Ascending aorta (tissue), 2 donors: ENCODE measurements at regions not wholly inside any gene's neighbourhood (a gene's known extent, or its start where the extent isn't known, plus 50 kb on each side); places are given as distances from the start of the nearest gene placed in this dataset.

ENCODE experiments used
- DNase-seq, 2 donors: peaks; one replicate each; pipeline ENCODE4 v3.0.0-alpha.2; 2019; ENCODE audit warnings: low spot score in 2 of 2
- H3K27ac ChIP-seq, 2 donors: fragments of 200-600 bp; sonication (generic); one replicate each; pipeline ENCODE4 v1.5.1; 2016 to 2017; ENCODE audit warnings: mild to moderate bottlenecking in 1 of 2
- H3K27me3 ChIP-seq: fragments of 200-600 bp; sonication (generic); one replicate; pipeline ENCODE4 v1.5.1; 2017
- H3K36me3 ChIP-seq, 2 donors: fragments of 200-600 bp; sonication (generic); one replicate each; pipeline ENCODE4 v1.5.1; 2016
- H3K4me1 ChIP-seq, 2 donors: fragments of 200-600 bp; sonication (generic); one replicate each; pipeline ENCODE4 v1.5.1; 2016 to 2017; ENCODE audit warnings: mild to moderate bottlenecking in 1 of 2
- H3K4me3 ChIP-seq, 2 donors: fragments of 200-600 bp; sonication (generic); one replicate each; pipeline ENCODE4 v1.5.1; 2016 to 2017; ENCODE audit warnings: mild to moderate bottlenecking in 1 of 2
- H3K9me3 ChIP-seq, 2 donors: fragments of 200-600 bp; sonication (generic); one replicate each; pipeline ENCODE4 v1.5.1; 2016
- intact Hi-C: fragments of 100-400 bp; cut with DNase I; formaldehyde crosslinking; loops from one replicate; pipeline ENCODE4 v1.15.1; 2023
- TF ChIP-seq, protein P1 (sequence below), 3 experiments: fragments of 200-600 bp in 2 of 3; fragments of 450-650 bp in 1 of 3; sonication (generic) in 2 of 3; IDR thresholded peaks; one replicate each; pipeline ENCODE4 v1.5.1; 2016 to 2019; ENCODE audit warnings: antibody characterized with exemption in 3 of 3, mild to moderate bottlenecking in 1 of 3, moderate library complexity in 1 of 3

DNA sequence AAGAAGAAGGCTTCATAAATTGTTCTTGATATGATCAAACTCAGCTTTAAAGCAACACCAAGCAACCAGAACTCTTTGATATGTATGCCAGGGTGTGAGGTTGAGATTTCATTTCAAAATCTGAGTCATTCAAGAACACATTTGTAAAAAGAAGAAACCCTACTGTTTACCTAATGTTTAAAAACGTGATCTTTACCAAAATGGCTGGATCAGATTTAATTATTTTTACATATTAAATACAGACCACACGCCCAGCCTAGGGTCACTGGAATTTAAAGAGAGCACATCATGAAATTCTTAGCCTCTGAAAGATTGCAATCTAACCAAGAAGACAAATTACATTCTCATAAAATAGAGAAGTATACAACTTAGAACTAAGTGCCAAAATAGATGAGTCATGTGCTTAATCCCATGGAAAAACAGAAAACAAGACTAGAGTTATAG lies 206.8 kb upstream of the SMLR1 start:
- Histone ChIP-seq H3K27me3 (no peaks in the 10 kb centered on the region), H3K4me1 (no peaks in the 10 kb centered on the region), H3K9me3 (no peaks in the 10 kb centered on the region), H3K27ac (no peak overlapping the region), H3K36me3 (no peaks in the 10 kb centered on the region), H3K4me3 (no peak overlapping the region)
- intact Hi-C loops = no loop called here
- DNase-seq = no peak
- TF ChIP-seq, protein P1, sequence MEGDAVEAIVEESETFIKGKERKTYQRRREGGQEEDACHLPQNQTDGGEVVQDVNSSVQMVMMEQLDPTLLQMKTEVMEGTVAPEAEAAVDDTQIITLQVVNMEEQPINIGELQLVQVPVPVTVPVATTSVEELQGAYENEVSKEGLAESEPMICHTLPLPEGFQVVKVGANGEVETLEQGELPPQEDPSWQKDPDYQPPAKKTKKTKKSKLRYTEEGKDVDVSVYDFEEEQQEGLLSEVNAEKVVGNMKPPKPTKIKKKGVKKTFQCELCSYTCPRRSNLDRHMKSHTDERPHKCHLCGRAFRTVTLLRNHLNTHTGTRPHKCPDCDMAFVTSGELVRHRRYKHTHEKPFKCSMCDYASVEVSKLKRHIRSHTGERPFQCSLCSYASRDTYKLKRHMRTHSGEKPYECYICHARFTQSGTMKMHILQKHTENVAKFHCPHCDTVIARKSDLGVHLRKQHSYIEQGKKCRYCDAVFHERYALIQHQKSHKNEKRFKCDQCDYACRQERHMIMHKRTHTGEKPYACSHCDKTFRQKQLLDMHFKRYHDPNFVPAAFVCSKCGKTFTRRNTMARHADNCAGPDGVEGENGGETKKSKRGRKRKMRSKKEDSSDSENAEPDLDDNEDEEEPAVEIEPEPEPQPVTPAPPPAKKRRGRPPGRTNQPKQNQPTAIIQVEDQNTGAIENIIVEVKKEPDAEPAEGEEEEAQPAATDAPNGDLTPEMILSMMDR (IDR thresholded peaks at IDR 0.05) = no peak

DNA sequence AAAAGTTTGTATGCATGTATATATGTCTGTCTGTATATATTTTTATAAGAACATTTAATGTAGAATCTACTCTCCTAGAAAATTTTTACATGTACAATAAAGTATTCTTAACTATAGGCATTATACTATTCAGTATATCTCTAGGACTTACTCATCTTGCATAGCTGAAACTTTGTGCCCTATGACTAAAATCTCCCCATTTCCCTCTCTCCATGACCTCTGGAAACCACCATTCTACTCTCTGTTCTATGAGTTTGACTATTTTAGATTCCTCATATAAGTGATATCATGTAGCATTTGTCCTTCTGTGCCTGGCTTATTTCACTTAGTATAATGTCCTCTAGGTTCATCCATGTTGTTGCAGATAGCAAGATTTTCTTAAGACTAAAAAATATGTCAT lies 205.1 kb upstream of the SMLR1 start:
- Histone ChIP-seq H3K27ac (no peak overlapping the region), H3K27me3 (no peaks in the 10 kb centered on the region), H3K36me3 (no peaks in the 10 kb centered on the region), H3K4me3 (no peak overlapping the region), H3K9me3 (no peaks in the 10 kb centered on the region), H3K4me1 (no peaks in the 10 kb centered on the region)
- no peak for DNase-seq
- TF ChIP-seq, protein P1 (IDR thresholded peaks at IDR 0.05) = no peak
- intact Hi-C loops = no loop called here

DNA sequence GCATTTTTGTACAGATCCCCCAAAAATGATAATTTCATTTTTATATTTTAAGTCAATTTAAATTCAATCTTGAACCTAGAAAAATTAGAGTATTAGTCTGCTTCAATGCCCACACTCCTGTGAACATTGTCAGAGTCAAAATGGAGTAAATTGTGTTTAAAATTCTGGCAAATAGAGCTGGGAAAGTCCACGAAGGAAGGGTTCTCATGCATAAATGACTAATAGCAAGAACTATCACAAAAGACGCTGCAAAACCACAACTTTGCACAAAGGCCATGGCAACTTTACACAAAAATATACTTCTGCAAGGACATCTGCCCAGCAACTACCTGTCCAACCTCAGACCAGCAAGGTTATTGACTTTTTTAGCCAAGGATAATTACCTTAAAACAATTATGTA lies 203.2 kb upstream of the SMLR1 start:
- TF ChIP-seq, protein P1 (IDR thresholded peaks at IDR 0.05) = no peak
- H3K36me3 ChIP-seq = no peaks in the 10 kb centered on the region
- no peaks in the 10 kb centered on the region for H3K9me3 ChIP-seq
- no peaks in the 10 kb centered on the region for H3K4me1 ChIP-seq
- H3K27me3 ChIP-seq = no peaks in the 10 kb centered on the region
- no peak overlapping the region for H3K4me3 ChIP-seq
- no peak for DNase-seq
- intact Hi-C loops = no loop called here
- H3K27ac ChIP-seq = no peak overlapping the region

DNA sequence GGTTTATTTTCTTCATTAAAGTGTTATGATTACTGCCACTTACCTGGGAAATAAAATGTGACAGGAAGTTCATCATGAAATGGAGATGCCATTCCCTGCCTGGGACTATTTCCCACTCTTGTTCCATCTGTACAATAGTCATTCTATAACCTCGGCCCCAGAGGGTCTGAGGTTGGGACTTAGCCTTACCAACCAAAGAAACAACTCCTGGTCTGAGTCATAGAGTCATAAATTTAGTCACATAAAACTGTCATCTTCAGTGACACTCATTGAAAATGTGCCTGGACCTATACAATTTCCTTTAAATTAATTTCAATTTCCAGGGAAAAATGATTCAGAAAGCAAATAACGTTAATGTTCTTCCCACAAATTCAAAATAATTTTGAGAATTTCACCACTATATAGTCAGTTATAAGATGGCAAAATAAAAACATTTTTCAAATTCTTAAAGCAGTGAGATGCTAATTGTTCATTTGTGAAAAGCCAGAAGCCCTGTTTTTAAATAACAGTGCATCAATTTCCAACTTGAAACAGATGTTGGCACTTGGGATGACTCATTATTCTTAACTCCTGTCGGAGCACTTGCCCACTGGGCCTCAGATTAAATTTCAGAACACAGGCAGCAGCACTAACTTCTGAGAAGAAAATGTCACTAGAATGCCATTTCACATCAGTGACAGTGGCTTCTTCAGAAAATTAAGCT lies 201.2 kb upstream of the SMLR1 start:
- TF ChIP-seq, protein P1 (IDR thresholded peaks at IDR 0.05) = no peak
- Histone ChIP-seq H3K9me3 (no peaks in the 10 kb centered on the region), H3K4me3 (no peak overlapping the region), H3K4me1 (no peaks in the 10 kb centered on the region), H3K36me3 (no peaks in the 10 kb centered on the region), H3K27ac (no peak overlapping the region), H3K27me3 (no peaks in the 10 kb centered on the region)
- DNase-seq = no peak
- intact Hi-C loops = no loop called here

DNA sequence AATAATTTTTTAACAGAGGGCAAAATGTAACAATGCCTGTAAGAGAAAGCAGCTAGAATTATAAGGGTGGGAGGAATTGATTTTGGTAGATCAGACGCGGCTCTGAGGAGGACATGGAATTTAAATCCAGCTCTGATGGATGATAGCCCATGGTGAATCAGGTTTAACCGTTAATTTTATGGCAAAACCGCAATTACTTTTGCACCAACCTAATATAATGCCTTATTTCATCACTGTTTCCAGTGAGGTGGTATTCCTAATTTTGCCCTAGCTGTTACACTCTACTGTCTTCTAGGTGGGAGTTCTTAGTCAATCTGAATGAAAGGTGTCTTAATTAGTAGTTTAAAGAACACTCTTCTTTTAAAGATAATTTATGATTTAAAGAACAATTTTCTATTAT lies 198.3 kb upstream of the SMLR1 start:
- H3K27ac ChIP-seq = no peak overlapping the region
- TF ChIP-seq, protein P1 (IDR thresholded peaks at IDR 0.05) = no peak
- intact Hi-C loops = no loop called here
- no peaks in the 10 kb centered on the region for H3K9me3 ChIP-seq
- H3K27me3 ChIP-seq = no peaks in the 10 kb centered on the region
- no peaks in the 10 kb centered on the region for H3K36me3 ChIP-seq
- DNase-seq = no peak
- H3K4me3 ChIP-seq = no peak overlapping the region
- no peaks in the 10 kb centered on the region for H3K4me1 ChIP-seq

DNA sequence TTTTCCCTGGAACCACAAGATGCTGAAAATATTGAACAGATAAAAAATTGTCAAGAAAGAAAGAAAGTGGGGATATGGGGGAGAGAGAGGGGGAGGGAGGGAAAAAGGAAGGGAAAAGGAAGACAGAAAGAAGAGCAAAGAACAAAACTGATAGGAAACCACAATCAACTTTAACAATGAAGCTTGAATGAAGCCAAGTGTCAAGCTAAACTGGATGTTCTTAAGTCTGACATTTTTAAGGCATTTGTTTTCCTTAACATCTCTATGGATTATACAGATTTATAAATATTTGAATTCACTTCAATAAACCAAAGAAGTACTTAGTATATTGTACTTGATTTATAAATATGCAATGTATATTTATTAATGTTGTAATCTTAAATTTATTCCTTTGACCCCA lies 197.6 kb upstream of the SMLR1 start:
- no peaks in the 10 kb centered on the region for H3K36me3 ChIP-seq
- H3K4me1 ChIP-seq = no peaks in the 10 kb centered on the region
- intact Hi-C loops = no loop called here
- H3K9me3 ChIP-seq = no peaks in the 10 kb centered on the region
- no peak overlapping the region for H3K4me3 ChIP-seq
- TF ChIP-seq, protein P1 (IDR thresholded peaks at IDR 0.05) = no peak
- DNase-seq = no peak
- no peak overlapping the region for H3K27ac ChIP-seq
- no peaks in the 10 kb centered on the region for H3K27me3 ChIP-seq
